ENCODE measurements at regions not wholly inside any gene's neighbourhood (a gene's known extent, or its start where the extent isn't known, plus 50 kb on each side); places are given as distances from the start of the nearest gene placed in this dataset.
"Not testable (repeated sequence)": the region's sequence is repeated elsewhere in the genome, so short reads cannot be mapped to it uniquely, and the experiment has no call there.

GRCh38 chr14:105600939-105601359 lies 74.6 kb downstream of the TMEM121 start:
- DNase-seq (ENCODE audit: low read depth in 2 of 2), result no peak

DNA sequence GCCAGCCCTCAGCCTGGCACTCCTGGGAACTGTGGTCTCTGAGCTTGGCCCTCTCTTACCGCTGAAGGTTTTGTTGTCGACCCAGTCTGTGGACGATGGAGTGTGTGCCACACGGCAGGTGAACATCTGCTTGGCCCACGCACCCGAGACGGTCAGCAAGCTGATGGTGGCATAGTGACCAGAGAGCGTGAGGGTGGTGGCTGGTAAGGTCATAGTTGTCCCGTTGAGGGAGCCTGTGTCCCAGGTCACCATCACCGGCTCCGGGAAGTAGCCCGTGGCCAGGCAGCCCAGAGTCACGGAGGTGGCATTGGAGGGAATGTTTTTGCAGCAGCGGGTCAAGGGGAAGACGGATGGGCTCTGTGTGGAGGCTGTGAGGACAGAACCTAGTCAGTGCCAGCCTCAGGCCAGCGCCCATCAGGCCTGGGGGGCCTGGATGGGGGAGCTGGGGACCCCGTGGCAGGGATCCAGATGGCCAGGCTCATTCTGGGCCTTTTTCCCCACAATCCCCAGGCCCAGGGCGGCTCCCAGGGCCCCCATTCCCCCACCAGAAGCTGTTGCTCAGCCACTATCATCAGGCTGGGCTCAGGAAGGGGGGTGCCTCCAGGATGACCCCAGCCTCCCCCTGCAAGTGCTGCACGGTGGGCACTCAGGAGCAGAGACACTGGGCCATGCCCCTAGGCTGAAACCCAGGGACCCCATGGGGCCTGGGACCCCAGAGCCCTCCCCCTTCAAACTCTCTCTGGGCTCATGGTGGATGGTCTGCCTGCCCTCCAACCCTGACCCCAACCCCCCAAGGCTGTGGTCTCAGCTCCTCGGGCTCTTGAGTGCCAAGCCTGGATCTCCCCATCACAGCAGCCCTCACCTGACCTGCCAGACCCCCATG lies 75.2 kb downstream of the TMEM121 start:
- no peak for DNase-seq (ENCODE audit: low read depth in 2 of 2)

DNA sequence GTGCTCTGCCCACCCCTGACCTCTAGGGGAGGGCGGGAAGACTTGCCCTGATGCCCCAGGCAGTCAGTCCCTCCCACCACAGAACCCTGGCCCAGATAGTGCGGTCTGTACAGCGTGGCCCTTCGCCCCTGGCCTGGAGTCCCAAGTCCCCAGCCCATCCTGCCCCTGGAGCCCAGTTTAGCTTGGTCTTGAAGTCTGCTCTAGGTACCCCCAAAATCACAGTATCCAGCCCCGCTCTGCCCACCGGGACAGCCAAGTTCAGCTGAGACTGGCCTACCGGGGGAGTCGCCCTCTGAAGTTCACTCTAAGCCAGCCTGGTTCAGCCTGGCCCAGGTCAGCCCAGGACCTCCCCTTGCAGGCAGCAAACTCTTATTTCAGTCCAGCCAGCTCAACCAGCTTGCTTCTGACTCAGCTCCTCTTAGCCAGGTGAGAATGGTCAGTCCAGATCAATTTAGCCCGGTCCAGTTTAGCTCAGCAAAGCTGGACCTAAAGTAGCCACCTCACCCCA lies 75.9 kb downstream of the TMEM121 start:
- DNase-seq (ENCODE audit: low read depth in 2 of 2), result no peak

GRCh38 chr14:105602799-105603793 lies 76.7 kb downstream of the TMEM121 start:
- DNase-seq (ENCODE audit: low read depth in 2 of 2), result no peak

DNA sequence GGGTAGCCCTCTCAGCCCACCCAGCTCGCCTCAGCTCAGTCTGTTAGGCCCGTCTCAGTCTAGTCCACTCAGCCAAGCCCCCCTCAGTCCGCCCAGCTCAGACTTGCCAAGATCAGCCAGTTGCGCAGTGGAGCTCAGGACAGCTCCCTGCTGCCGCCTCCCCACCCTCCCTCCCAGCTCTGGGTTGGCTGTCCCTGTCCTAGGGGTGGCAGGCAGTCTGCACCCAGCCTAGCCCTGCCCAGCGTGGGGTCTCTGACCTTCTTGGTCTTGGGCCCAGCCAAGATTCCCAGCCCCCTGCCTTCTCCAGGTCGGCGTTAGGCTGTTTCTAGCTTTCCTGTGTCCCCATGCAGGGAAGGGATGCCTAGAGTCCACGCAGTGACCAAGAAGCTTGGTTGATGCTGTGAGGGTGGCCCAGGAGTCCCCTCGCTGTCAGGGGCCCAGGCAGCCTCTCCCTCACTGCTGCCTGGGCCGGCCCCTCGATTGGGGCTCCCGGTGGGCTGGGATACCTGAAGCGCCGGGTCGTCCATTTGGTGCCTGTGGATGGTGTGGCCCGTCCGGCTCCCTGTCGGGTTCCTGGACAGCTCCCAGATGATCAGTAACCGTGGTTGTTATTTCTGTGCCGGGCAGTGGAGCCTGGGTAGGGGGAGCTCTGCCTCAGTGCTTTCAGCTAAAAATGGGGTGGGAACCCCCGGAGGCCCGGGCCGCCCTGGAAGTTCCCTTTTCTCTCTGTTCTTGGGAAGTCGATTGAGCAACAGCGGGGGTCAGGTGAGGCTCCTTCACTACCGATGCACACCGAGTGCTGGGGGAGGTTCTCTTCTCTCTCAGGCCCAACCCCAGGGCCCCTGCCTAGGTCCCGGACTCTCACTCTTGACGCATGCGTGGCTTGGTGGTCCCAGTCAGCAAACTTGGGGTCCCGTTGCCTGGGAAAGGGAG lies 78.4 kb downstream of the TMEM121 start:
- DNase-seq (ENCODE audit: low read depth in 2 of 2), result not testable (repeated sequence)

GRCh38 chr14:105605464-105606304 lies 79.3 kb downstream of the TMEM121 start:
- DNase-seq (ENCODE audit: low read depth in 2 of 2), result no peak

DNA sequence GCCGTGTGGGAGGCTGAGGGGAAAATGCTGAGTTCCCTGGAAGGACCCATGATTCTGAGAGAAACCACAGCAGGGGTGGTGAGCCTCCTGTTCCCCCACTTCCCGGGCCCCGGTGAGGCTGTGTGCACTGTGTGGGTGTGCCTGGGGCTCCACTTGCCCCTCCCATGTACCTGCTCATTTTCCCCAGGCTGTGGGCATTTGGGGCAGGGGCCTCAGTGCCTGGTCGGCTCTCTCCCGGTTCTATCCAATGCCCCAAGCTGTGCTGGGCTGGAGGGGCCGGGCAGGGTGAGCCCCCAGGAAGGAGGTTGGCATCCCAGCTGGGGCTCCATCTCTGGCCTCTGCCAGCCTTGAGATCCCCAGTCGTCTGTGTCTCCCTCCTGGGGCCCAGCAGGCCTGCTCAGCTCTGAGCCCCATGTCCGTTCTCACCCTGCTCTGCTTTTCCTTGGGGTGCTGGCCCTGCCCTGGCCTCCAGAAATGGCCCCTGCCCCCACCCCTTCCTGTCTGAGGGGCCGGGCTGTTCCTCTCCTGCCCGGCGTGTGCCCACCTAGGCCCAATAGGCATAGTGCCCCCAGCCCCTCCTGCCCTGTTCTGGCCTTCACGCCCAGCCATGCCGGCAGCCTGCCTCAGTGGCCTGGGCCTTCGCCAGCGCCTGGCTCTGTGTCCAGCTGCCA lies 80.1 kb downstream of the TMEM121 start:
- not testable (repeated sequence) for DNase-seq (ENCODE audit: low read depth in 2 of 2)

GRCh38 chr14:105607025-105607424 lies 80.6 kb downstream of the TMEM121 start:
- DNase-seq (ENCODE audit: low read depth in 2 of 2), result not testable (repeated sequence)

DNA sequence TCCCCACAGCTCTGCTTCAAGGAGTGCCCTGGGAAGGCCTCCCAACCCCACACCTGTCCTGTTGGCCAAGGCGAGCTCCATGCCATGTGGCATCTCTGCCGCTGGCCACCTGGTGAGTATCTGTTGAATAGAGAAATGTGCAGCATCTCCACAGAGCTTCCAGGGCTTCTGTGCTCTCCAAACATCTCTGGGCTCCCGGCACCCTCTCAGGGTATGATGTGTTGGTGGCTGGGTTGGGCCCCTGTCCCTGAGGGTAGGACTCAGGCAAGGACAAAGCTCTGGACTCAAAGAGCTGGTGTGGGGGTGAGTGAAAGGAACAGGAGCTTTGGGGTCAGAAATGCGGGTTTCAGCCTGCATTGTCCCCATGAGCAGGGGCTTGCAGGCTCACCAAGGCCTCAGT lies 88.6 kb downstream of the TMEM121 start:
- not testable (repeated sequence) for DNase-seq (ENCODE audit: low read depth in 2 of 2)

- not testable (repeated sequence) for DNase-seq (ENCODE audit: low read depth in 2 of 2)
Observed at GRCh38 chr14:105615986-105616801, 89.8 kb downstream of the TMEM121 start.

DNA sequence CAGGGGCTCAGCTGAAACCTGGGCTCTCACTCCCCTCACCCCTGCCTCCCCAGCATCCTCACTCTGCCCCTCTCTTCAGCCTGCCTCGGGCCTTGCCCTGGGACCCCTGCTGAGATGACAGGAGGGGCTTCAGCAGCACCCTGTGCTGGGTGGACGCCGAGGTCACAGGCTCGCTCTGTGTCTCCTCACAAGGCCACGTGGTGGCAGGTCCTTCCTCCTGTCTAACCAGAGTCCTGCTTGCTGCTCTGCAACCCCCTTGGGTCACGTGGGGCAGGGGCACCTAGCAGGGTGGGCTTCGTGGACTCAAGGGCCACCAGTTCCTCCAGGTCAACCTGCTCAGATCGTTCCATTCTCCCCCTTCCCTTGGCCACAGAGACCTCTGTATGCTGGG lies 90.4 kb downstream of the TMEM121 start:
- no peak for DNase-seq (ENCODE audit: low read depth in 2 of 2)

- no peak for DNase-seq (ENCODE audit: low read depth in 2 of 2)
Observed at GRCh38 chr14:105617201-105617777, 90.9 kb downstream of the TMEM121 start.

- not testable (repeated sequence) for DNase-seq (ENCODE audit: low read depth in 2 of 2)
Observed at GRCh38 chr14:105617805-105618204, 91.4 kb downstream of the TMEM121 start.

- DNase-seq (ENCODE audit: low read depth in 2 of 2), result not testable (repeated sequence)
Observed at GRCh38 chr14:105619324-105619723, 92.9 kb downstream of the TMEM121 start.

DNA sequence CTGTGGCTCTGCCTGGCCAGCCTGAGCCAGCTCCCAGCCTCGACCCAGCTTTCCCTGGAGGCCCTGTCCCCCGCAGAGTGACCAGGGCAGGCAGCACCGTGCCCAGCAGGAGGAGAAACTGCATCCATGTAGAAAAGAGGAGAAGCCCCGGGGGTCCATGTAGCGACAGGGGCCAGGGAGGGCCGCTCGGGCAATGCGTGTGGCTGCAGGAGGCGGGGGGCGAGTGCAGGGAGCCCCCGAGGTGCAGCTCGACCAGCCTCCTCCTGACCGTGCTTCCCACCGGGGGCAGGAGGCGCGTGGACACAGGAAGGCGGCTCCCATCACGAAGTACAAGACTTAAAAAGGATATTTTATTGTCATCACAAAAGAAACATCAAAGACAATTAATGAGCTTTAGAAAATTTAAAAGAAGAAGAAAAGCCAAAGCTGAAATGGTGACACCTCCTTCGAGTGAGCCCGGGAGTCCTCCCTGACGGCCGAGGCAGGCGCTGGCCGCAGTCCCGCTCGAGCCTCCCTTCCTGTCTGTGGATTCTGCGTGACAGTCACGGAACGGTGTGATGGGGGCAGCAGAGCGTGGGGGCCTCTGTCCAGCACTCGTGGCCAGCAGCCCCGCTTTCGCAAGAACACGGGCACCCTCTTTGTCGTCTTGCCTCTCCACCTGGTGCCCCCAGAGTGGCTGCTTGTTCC lies 93.9 kb downstream of the TMEM121 start:
- not testable (repeated sequence) for DNase-seq (ENCODE audit: low read depth in 2 of 2)

- not testable (repeated sequence) for DNase-seq (ENCODE audit: low read depth in 2 of 2)
Observed at GRCh38 chr14:105620865-105621471, 94.6 kb downstream of the TMEM121 start.
